Fibroblast of lung (primary cell): ENCODE measurements at regions not wholly inside any gene's neighbourhood (a gene's known extent, or its start where the extent isn't known, plus 50 kb on each side); places are given as distances from the start of the nearest gene placed in this dataset.

ENCODE experiments used
- EZH2 ChIP-seq: IDR thresholded peaks from 2 replicates; pipeline ENCODE4 v1.5.1; 2012; ENCODE audit warnings: low read length, control low read depth, mild to moderate bottlenecking; ENCODE audit errors: missing control alignments
- TF ChIP-seq, protein P1 (sequence below), 2 donors: IDR thresholded peaks in 1 of 2; conservative IDR thresholded peaks in 1 of 2; 1 replicate in 1 of 2; 2 replicates in 1 of 2; pipeline ENCODE4 v1.5.1; 2011 to 2012; ENCODE audit warnings: low read length in 2 of 2, control low read depth in 1 of 2, inconsistent platforms in 1 of 2, low read depth in 1 of 2, mild to moderate bottlenecking in 1 of 2

DNA sequence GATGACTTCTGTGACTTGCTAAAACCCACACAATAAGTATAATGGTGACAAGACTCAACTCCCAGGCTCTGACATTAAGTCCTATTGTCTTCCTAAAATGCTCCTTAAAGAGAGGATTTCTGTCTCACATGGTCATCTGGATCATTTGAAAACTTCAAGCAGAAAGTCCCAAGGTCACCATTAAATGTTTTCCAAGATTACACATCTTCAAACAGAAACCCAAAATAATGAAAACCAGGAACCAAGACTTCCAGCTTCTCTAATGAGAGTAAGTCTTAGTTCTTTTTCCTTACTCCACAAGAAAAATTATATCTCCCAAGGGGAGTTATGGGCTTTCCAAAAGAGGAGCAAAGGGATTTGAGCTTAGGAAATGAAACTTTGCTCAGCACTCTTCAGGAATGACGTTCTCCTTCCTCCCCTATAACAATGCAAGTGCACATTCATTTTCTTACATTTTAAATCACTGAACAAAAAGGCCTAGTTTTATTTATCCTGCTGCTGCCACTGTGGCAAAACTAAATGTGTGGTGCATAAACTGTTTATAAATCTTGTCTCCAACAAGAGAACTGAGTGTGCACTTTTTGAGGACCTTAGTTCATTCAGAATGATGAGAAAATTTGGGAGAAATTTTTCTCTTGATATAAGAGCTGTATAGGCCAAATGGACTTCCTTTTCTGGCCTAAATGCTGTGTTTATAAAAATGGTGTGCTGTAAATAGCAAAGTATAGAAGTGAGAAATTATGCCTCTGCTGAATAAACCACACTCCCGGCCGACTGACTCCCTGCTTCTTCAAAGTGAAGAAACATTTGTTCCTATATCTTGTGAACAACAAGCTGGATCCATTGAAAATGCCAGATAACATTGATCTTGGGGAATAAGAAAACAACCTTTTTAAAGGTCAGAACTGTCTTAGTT, 148.4 kb upstream of the PLEKHG7 start:
- TF ChIP-seq, protein P1, sequence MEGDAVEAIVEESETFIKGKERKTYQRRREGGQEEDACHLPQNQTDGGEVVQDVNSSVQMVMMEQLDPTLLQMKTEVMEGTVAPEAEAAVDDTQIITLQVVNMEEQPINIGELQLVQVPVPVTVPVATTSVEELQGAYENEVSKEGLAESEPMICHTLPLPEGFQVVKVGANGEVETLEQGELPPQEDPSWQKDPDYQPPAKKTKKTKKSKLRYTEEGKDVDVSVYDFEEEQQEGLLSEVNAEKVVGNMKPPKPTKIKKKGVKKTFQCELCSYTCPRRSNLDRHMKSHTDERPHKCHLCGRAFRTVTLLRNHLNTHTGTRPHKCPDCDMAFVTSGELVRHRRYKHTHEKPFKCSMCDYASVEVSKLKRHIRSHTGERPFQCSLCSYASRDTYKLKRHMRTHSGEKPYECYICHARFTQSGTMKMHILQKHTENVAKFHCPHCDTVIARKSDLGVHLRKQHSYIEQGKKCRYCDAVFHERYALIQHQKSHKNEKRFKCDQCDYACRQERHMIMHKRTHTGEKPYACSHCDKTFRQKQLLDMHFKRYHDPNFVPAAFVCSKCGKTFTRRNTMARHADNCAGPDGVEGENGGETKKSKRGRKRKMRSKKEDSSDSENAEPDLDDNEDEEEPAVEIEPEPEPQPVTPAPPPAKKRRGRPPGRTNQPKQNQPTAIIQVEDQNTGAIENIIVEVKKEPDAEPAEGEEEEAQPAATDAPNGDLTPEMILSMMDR (conservative IDR thresholded peaks at IDR 0.05 in 1 of 2, IDR thresholded peaks at IDR 0.05 in 1 of 2; ENCODE audit: low read depth in 1 of 2, low read length in 2 of 2): no peak
- TF ChIP-seq EZH2: no peak
